Cardiac muscle cell (in vitro differentiated cells and primary cell): ENCODE measurements at regions not wholly inside any gene's neighbourhood (a gene's known extent, or its start where the extent isn't known, plus 50 kb on each side); places are given as distances from the start of the nearest gene placed in this dataset.

Experiments
- DNase-seq, 2 donors: peaks; one replicate each; pipeline versions ENCODE4 v3.0.0 to v3.0.0-alpha.2; 2010 to 2017; ENCODE audit warnings: low read depth in 1 of 2, low spot score in 1 of 2
- H3K27ac ChIP-seq: fragments of 200-600 bp; sonication (generic); 2 replicates; pipeline ENCODE4 v1.5.1; 2016
- H3K27me3 ChIP-seq: fragments of 200-600 bp; sonication (generic); 2 replicates; pipeline ENCODE4 v1.6.0; 2016; ENCODE audit warnings: control low read depth
- H3K36me3 ChIP-seq: fragments of 200-600 bp; sonication (generic); 2 replicates; pipeline ENCODE4 v1.5.1; 2016; ENCODE audit warnings: control low read depth
- H3K4me1 ChIP-seq: fragments of 200-600 bp; sonication (generic); 2 replicates; pipeline ENCODE4 v1.8.1; 2017; ENCODE audit warnings: low read depth, mild to moderate bottlenecking, mixed run types
- H3K4me3 ChIP-seq: fragments of 200-600 bp; sonication (generic); 2 replicates; pipeline ENCODE4 v1.5.1; 2016; ENCODE audit warnings: mild to moderate bottlenecking
- H3K9me3 ChIP-seq: fragments of 200-600 bp; sonication (generic); 2 replicates; pipeline ENCODE4 v1.5.1; 2017; ENCODE audit warnings: low read depth, mild to moderate bottlenecking, control low read depth
- CTCF ChIP-seq: IDR thresholded peaks from 2 replicates; pipeline ENCODE4 v1.5.1; 2012; ENCODE audit warnings: low read depth, mild to moderate bottlenecking, low read length

GRCh38 chr6:14966096-14966905 lies 279.6 kb upstream of the JARID2 start:
- no peaks in the 10 kb centered on the region for H3K27me3 ChIP-seq
- H3K36me3 ChIP-seq = no peaks in the 10 kb centered on the region
- H3K4me1 ChIP-seq = no peaks in the 10 kb centered on the region
- DNase-seq = no peak
- H3K9me3 ChIP-seq = no peaks in the 10 kb centered on the region
- H3K27ac ChIP-seq = no peak overlapping the region
- H3K4me3 ChIP-seq = no peak overlapping the region
- no peak for TF ChIP-seq CTCF

GRCh38 chr6:14966906-14967711 lies 278.8 kb upstream of the JARID2 start:
- no peak for TF ChIP-seq CTCF
- DNase-seq = no peak
- H3K4me1 ChIP-seq = no peaks in the 10 kb centered on the region
- no peak overlapping the region for H3K27ac ChIP-seq
- no peaks in the 10 kb centered on the region for H3K36me3 ChIP-seq
- no peaks in the 10 kb centered on the region for H3K27me3 ChIP-seq
- H3K4me3 ChIP-seq = no peak overlapping the region
- H3K9me3 ChIP-seq = no peaks in the 10 kb centered on the region

- no peaks in the 10 kb centered on the region for H3K36me3 ChIP-seq
- DNase-seq = no peak
Measured at GRCh38 chr6:14968056-14968637, 277.7 kb upstream of the JARID2 start.

GRCh38 chr6:14969126-14969525 lies 276.7 kb upstream of the JARID2 start:
- no peak for TF ChIP-seq CTCF
- Histone ChIP-seq H3K36me3 (no peaks in the 10 kb centered on the region), H3K4me3 (no peak overlapping the region), H3K27ac (no peak overlapping the region), H3K27me3 (no peaks in the 10 kb centered on the region), H3K9me3 (no peaks in the 10 kb centered on the region), H3K4me1 (no peaks in the 10 kb centered on the region)
- no peak for DNase-seq

More at GRCh38 chr6:14968056-14968637, 277.7 kb upstream of the JARID2 start:
- Histone ChIP-seq H3K27ac (no peak overlapping the region), H3K4me1 (no peaks in the 10 kb centered on the region), H3K9me3 (no peaks in the 10 kb centered on the region), H3K27me3 (no peaks in the 10 kb centered on the region), H3K4me3 (no peak overlapping the region)
- no peak for TF ChIP-seq CTCF

GRCh38 chr6:14972379-14973067 lies 273.3 kb upstream of the JARID2 start:
- no peak for TF ChIP-seq CTCF
- Histone ChIP-seq H3K9me3 (no peaks in the 10 kb centered on the region), H3K4me3 (no peak overlapping the region), H3K27ac (no peak overlapping the region), H3K4me1 (no peaks in the 10 kb centered on the region), H3K27me3 (no peaks in the 10 kb centered on the region), H3K36me3 (no peaks in the 10 kb centered on the region)
- no peak for DNase-seq
